ENCODE measurements at regions not wholly inside any gene's neighbourhood (a gene's known extent, or its start where the extent isn't known, plus 50 kb on each side); places are given as distances from the start of the nearest gene placed in this dataset.
"Not testable (repeated sequence)": the region's sequence is repeated elsewhere in the genome, so short reads cannot be mapped to it uniquely, and the experiment has no call there.

GRCh38 chr7:130789436-130789835, 55.4 kb upstream of the KLF14 start:
- DNase-seq, result no peak

DNA sequence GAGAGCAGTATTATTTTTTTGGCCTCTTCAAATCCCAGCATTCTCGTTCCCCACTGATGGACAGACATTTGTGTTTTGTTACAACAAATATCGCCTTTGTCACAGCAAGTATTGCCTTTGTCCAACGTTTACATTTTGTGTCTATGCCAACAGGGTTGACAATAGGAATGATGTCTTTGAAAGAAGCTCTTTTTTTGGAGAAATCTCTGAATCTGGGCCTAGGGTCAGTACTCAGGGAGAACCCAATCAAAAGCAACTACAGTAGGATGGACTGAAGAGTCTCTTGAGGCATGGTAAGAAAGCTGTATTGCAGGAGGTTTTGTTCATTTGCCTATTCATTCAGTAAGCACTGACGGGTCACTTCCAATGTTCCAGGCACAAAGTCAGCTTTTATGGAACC, 57.7 kb upstream of the KLF14 start:
- DNase-seq, result no peak

- no peak for DNase-seq
Observed at GRCh38 chr7:130793855-130794618, 60.0 kb upstream of the KLF14 start.

GRCh38 chr7:130794619-130794922, 60.6 kb upstream of the KLF14 start:
- DNase-seq, result no peak

GRCh38 chr7:130796425-130796824, 62.4 kb upstream of the KLF14 start:
- DNase-seq, result not testable (repeated sequence)

GRCh38 chr7:130803127-130803526, 69.1 kb upstream of the KLF14 start:
- no peak for DNase-seq

GRCh38 chr7:130804220-130804619, 70.2 kb upstream of the KLF14 start:
- no peak for DNase-seq

DNA sequence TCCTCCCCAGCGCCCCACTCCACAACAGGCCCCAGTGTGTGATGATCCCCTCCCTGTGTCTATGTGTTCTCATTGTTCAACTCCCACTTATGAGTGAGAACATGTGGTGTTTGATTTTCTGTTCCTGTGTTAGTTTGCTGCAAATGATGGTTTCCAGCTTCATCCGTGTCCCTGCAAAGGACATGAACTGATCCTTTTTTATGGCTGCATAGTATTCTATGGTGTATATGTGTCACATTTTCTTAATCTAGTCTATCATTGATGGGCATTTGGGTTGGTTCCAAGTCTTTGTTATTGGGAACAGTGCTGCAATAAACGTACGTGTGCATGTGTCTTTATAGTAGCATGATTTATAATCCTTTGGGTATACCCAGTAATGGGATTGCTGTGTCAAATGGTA, 78.8 kb upstream of the KLF14 start:
- DNase-seq, result not testable (repeated sequence)

- peak in 1 of 5 donors; percentile 16 for DNase-seq
Observed at GRCh38 chr7:130814778-130815335, 80.8 kb upstream of the KLF14 start.

DNA sequence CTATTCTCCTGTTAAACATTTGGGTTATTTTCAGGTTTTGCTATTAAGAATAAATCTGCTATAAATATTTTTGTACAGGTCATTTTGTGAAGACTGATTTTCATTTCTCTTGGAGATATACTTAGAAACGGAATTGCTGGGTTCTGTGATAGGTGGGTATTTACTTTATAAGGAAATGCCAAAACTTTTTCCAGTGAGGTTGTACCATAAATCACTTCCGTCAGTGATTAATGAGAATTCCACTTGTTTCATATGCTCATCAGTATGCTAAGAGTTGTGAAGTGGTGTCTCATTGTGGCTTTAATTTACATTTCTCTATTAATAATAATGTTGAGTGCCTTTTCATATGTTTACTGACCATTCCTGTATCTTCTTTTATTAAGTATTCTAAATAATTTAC, 84.0 kb upstream of the KLF14 start:
- no peak for DNase-seq

DNA sequence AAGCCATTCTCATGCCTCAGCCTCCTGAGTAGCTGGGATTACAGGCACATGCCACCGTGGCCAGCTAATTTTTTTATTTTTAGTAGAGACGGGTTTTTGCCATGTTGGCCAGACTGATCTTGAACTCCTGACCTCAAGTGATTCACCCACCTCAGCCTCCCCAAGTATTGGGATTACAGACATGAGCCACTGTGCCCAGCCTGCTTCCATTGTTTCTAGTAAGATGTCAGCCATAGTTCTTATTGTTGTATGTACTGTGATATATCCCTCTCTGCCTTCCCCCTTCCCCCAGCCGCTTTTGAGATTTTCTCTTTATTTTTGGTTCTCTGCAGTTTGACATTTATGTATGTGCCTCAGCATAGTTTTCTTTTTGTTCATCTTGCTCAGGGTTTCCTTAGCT, 87.9 kb upstream of the KLF14 start:
- DNase-seq, result no peak

GRCh38 chr7:130822642-130823041, 88.6 kb upstream of the KLF14 start:
- no peak for DNase-seq

DNA sequence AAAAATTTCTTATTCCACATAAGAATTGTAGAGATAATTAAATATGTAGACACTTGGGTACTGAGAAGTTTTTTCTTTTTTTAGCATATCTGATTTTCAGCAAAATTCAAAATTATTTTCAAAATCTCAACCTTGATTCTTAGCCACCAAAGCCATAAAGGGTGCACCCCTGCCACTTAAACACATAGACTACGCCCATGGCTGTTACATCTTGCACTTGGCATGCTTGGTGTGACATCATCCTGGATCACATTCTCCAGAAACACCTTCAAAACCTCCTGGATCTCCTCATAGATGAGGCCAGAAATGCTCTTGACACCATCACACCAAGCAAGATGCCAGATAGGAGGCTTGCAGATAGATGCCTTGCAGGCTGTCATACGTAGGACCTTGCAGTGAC, 89.1 kb upstream of the KLF14 start:
- DNase-seq, result no peak

- DNase-seq, result no peak
Observed at GRCh38 chr7:130825819-130826218, 91.8 kb upstream of the KLF14 start.

- no peak for DNase-seq
Observed at GRCh38 chr7:130829415-130829814, 95.4 kb upstream of the KLF14 start.

DNA sequence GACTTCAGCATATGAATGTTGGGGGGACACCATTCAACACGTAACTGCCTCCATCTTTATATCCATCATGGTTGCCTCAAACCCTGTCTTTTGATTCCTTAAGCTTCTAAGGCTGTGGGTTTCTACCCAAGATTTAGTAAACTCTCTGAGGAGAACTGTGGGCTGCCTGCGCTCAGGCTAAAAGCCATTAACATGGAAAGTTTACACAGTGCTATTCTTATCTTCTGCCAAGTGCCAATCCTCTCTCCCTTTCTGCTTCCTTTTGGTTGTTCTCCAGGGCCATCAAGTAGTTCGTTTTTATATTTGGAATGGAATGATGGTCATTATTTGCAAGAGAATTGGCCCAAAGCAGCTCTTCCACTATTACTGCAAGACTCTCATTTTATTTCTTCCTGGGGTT, 97.3 kb upstream of the KLF14 start:
- DNase-seq, result no peak

DNA sequence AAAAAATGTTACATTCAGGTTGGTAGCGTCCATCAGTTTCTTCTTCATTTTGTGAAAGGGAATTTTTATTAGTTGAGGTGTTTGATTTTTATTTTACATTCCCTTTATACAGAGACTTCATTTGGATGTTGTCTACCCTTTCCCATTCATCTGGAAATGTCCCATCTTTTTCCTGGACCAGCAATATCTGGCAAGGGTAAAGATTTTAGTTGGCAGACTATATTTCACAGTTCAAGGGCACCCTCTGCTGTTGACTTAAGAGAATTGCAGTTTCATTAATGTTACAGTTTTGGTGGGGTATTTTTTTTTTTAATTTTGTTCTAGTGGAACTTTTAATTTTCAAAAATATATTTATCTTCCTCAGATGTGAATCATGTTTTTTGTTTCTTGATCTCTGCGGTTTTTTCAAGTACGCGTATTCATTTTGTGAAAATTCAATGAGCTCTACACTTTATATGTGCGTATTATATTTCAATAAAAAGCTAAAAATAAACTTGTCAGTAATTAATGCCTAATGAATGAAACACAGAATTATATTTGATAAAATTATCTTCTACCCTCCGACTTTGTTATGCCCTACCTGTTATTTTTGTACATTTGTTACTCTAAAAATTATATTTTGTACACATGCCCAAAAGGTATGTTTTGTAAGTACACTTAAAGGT, 97.9 kb upstream of the KLF14 start:
- no peak for DNase-seq

GRCh38 chr7:130838738-130839137, 104.7 kb upstream of the KLF14 start:
- peak in 1 of 5 donors; percentile 66 for DNase-seq

DNA sequence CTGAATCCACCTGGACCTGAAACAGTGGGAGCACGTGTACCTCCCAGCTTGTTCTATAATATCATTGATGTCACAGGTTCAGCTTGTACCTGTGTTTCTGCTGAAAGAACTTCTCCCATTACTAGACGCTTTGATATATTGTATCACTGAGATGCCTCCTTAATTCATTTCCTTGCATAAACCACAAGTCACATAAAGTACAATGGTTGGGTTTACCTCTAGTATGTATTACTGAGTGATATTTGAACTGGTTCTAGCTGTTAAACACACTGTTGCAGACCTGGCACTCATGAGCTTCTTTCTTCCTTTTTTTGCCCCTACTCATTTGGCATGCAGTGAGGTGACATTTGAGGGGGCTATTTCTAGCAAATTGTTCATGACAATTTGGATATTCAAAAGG, 106.6 kb upstream of the KLF14 start:
- no peak for DNase-seq

- DNase-seq, result no peak
Observed at GRCh38 chr7:130841416-130841815, 107.4 kb upstream of the KLF14 start.

- DNase-seq, result no peak
Observed at GRCh38 chr7:130843703-130844102, 109.7 kb upstream of the KLF14 start.

- no peak for DNase-seq
Observed at GRCh38 chr7:130844811-130845580, 111.0 kb upstream of the KLF14 start.

DNA sequence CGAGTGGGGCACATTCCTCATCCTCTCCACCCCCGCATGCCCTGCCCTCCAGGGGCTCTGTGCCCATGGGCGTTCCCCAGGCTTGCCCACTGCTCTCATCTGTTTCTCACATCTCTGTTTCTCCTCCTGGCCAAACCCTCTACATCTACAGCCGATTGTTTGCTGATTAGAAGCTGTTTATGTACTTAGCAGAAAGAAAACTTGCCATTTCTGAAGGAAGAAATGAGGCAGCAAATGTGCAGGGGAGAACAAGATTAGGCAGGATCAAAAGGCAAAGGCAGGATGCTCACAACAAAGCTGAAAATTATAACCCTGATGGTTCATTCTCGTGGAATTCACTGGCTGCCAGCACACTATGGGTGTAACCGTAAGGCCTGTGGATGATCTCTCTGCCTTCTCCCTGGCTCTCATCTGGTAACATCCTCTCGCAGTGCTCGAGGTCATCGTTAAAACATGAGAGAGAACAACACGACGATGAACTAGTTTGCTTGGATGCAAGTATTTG, 111.6 kb upstream of the KLF14 start:
- no peak for DNase-seq

All from T-helper 1 cell (primary cell).